NCI-H146 treated with DMSO at 0.1 percent for 48 hours (cell line): ENCODE measurements at regions not wholly inside any gene's neighbourhood (a gene's known extent, or its start where the extent isn't known, plus 50 kb on each side); places are given as distances from the start of the nearest gene placed in this dataset.

Experiments used
- DNase-seq: peaks from one replicate; lab custom pipeline; 2025; ENCODE audit not compliant: unreplicated experiment; lab: John Stamatoyannopoulos, UW

- no peak for DNase-seq
Observed at GRCh38 chr6:19757036-19757435, 80.1 kb upstream of the ID4 start.

GRCh38 chr6:19759117-19759880 lies 77.9 kb upstream of the ID4 start:
- DNase-seq: no peak

GRCh38 chr6:19761121-19761520 lies 76.0 kb upstream of the ID4 start:
- DNase-seq: no peak

GRCh38 chr6:19771753-19772336 lies 65.3 kb upstream of the ID4 start:
- DNase-seq: no peak

GRCh38 chr6:19772891-19773290 lies 64.3 kb upstream of the ID4 start:
- DNase-seq: no peak

- no peak for DNase-seq
Observed at GRCh38 chr6:19781269-19781668, 55.9 kb upstream of the ID4 start.

GRCh38 chr6:19782588-19782987 lies 54.6 kb upstream of the ID4 start:
- DNase-seq: no peak
